GM18508 (cell line): ENCODE measurements at regions not wholly inside any gene's neighbourhood (a gene's known extent, or its start where the extent isn't known, plus 50 kb on each side); places are given as distances from the start of the nearest gene placed in this dataset.
"Not testable (repeated sequence)": the region's sequence is repeated elsewhere in the genome, so short reads cannot be mapped to it uniquely, and the experiment has no call there.

Experiments used
- ATAC-seq: cut with Tn5 transposase; IDR thresholded peaks from one replicate; pipeline ENCODE4 v1.9.1; 2021; ENCODE audit warnings: moderate number of reproducible peaks; ENCODE audit not compliant: insufficient read depth, unreplicated experiment

DNA sequence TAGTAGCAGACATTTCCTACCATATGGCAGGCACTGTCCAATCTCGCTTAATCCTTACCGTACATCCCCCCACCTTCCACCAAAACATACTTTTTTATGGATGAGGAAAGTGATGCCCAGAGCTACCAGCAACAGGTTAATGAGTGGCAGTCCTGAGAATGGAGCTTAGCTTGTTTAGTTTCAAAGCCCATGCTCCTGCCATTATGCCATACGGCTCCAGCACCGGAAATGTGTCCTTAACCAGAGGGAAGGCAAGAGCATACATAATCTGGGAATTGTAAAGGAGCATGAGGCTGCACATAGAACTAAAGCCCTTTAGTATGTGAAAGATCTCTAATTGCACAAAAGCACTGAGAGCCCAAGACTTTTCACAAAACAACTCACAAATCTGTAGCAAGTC, 155.9 kb upstream of the PHYHIPL start:
- ATAC-seq, result no peak

DNA sequence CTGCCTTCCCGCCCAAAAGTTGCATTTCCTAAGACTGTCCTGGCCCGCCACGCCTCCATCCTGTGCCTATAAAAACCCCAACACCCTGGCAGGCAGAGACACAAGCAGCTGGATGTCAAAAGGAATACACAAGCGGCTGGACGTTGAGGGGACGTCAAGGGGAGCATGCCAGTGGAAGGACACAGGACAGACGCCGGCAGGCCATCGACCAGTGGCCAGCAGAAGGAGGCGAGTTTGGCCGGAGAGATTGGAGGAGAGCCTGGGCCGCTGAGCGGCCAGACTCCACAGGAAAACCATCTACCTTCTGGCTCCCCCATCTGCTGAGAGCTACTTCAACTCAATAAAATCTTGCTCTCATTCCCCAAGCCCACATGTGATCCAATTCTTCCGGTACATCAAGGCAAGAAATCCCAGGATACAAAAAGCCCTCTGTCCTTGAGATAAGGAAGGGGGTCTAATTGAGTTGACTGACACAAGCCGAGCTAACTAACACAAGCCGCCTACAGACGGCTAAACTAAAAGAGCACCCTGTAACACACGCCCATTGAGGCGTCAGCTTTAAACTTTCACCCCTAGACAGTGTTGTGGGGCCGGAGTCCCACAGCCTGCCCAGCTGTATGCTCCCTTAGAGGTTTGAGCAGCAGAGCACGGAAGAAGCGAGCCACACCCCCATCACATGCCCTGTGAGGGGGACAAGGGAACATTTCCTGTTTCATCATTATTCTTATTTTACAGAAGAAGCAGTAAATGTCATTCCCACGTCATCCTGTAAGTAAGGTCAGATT, 150.3 kb upstream of the PHYHIPL start:
- ATAC-seq, result no peak

DNA sequence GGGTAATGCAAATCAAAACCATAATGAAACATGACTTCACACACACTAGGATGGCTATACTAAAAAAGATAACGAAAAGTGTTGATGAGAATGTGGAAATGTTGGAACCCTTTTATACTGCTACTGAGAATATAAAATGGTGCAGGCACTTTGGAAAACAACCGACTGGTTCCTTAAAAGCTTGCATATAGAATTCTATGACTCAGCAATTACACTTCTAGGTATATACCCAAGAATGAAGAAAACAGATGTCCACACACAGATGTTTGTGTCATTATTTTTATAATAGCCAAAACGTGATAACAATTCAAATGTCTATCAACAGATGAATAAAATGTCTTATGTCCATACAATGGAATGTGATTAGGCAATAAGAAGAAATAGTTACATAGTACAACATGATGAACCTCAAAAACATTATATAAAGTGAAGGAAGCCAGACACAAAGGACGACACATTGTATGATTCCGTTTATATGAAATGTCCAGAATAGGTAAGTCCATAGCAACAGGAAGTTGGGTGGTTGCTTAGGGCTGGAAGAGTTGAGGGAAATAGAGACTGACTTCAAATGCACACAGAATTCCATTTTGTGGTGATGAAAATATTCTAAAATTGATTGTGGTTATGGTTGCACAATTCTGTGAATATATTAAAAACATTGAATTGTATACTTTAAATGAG, 148.3 kb upstream of the PHYHIPL start:
- no peak for ATAC-seq

DNA sequence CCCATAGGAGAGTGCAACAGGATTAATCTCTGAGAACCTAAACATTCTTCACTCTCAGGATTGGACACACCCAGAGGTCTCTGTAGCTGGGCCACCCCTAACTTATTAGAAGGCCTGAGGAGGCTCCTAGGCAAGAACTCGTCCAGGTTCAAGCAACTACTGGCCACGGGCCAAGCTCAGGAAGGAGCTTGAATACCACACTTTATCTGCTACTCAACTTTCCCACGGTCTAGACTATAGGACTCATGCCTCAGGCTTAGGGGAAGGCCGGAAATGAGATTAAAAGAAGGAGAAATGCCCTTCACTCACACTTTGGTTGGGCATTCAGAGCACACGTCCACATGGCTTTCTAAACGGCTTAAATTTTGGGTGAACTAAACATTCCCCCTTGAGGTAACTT, 142.8 kb upstream of the PHYHIPL start:
- no peak for ATAC-seq

DNA sequence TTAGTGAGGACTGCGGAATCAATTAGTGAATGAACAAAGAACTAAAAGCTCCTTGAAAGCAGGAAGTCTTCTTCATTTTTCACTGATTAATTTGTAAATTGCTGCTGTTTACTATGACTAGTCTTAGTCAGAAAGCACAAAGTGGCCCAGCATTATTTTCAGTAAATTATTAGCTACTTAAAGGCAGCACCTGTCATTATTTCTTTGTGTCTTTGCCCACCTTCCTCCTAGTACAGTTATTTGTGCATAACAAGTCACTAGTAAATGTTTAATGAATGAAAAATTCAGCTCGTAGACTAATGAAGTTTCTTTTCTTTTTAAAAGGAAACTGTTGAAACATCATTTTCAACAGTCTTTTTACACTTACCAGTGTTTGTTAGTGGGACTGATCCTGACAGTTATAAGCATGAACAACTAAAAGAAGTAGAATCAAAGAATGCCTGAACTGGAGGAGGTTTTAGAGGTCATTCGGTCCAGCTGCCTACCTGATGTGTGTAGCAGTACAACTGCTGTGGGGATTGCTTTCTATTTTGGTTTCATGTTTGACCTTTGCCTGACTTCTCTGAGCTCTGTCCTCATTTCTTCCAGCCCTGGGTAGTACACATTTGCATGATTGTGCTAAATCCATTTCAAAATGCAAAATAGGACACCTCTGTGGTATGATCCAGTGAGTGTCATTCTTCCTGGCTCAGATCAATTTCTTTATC, 140.0 kb upstream of the PHYHIPL start:
- peak; percentile 98 for ATAC-seq

DNA sequence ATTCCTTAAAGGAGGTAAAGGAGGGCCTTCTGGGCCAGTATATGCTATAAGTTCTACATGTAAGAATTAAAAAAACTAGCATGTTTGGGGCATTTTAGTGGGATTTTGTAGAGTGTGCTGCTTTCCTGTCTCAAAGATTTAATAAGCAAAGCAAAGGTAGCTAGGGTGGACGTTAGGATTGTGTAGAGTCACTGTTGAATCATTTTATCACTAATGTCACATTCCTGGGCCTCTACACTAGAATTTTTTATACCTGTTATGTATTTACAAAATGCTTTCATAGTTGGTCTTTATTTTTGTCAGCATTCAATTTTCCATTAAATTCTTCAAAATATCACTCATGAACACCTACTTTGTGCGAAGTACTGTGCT, 139.4 kb upstream of the PHYHIPL start:
- ATAC-seq, result no peak

DNA sequence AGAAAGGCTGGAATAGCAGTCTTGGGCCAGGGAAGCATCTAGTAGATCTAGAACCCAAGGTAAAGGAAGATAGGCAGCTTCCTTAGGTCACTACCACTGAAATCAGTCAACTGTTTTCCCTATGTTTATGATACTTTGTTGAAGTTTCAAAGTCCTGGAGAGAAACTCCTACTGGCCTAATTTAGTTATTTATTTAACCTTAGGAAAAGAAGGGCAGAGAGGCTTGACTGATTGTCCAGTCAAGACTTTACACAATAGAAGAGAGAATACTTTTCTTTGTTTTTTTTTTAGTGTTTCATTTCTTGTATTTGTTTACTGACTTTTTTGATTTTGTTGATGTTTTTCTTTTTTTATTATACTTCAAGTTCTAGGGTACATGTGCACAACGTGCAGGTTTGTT, 138.9 kb upstream of the PHYHIPL start:
- no peak for ATAC-seq

DNA sequence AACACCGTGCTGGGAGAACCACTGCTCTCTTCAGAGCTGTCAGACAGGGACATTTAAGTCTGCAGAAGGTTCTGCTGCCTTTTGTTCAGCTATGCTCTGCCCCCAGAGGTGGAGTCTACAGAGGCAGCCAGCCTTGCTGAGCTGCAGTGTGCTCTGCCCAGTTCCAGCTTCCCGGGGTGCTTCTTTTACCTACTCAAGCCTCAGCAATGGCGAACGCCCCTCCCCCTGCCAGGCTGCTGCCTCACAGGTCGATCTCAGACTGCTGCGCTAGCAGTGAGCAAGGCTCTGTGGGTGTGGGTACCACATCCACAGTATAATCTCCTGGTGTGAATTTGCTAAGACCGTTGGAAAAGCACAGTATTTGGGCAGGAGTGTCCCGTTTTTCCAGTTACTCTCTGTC, 133.1 kb upstream of the PHYHIPL start:
- ATAC-seq, result not testable (repeated sequence)

DNA sequence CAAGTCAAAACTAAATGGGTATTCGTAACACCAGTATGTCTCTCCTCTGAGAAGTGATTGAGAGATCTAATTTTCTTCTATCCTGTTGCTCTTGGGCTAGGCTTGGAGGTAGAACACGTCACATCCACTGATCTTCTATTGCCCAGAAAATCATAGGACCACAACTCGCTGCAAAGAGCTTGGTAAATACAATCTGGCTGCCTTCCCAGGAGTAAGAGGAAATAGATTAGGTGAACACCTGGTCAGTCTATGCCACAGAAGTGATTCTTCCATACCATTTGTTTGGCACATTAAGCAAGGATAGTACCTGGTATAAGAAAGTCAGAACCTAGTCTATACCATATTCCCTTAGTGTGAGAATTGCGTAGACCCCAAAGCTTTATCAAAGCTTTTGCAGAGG, 129.3 kb upstream of the PHYHIPL start:
- no peak for ATAC-seq

DNA sequence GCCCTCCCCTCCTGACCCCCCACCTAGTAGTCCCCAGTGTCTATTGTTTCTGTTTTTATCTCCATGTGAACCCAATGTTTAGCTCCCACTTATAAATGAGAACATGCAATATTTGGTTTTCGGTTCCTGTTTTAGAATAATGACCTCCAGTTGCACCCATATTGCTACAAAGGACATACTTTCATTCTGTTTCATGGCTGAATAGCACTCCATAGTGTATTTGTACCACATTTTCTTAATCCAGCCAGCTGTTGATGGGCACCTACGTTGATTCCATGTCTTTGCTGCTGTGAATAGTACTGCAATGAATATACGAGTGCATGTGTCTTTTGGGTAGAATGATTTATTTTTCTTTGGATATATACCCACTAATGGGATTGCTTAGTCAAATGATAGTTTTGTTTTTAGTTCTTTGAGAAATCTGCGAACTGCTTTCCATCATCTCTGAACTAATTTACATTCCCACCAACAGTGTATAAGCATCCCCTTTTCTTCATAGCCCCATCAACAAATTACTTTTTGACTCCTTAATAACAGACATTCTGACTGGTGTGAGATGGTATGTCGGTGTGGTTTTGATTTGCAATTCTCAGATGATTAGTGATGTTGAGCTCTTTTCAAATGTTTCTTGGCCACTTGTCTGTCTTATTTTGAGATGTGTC, 128.4 kb upstream of the PHYHIPL start:
- ATAC-seq, result peak; percentile 96

DNA sequence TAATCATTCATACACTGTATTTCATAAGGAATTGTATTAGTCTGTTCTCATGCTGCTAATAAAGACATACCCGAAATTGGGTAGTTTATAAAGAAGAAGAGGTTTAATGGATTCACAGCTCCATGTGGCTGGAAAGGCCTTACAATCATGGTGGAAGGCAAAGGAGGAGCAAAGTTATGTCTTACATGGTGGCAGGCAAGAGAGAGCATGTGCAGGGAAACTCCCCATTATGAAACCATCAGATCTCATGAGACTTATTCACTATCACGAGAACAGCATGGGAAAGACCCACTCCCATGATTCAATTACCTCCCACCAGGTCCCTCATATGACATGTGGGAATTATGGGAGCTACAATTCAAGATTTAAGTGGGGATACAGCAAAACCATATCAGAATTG, 122.9 kb upstream of the PHYHIPL start:
- ATAC-seq, result not testable (repeated sequence)

DNA sequence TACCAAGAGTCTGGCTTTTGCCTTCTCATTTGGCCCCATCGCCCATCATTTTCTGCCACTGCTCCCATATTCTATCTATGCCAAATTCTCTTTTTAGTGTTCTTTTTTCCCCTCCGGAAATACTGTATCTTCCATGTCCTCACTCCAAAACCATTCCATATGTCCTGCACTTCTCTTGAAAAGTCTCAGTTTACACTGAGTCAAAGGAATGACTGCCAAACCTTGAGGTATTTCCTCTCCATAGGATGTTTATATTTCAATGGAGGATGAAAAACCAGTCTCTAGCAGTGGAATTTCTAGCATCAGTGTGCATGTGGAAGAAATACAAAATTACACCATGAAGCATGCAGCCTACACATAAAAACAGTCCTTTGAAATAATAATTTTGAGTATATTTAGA, 121.4 kb upstream of the PHYHIPL start:
- ATAC-seq, result no peak

DNA sequence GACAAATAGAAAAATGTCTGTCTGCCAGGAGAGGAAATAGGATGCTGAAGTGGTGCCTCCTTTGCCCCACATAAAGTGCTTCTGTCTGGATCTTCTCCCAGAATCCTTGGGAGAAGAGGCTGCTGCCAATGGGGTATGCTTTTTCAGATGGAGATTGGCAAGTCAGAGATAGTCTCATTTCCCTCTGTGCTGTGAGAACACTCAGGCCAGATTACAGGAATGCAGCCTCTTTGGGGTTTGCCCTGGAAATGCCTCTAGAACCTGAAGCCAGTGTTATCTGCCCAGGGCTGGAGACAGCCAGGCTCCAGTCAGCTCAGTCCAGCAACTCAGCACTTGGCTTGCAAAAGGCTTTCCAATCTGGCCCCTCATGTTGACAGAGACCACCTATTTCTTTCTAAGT, 119.1 kb upstream of the PHYHIPL start:
- ATAC-seq, result no peak

DNA sequence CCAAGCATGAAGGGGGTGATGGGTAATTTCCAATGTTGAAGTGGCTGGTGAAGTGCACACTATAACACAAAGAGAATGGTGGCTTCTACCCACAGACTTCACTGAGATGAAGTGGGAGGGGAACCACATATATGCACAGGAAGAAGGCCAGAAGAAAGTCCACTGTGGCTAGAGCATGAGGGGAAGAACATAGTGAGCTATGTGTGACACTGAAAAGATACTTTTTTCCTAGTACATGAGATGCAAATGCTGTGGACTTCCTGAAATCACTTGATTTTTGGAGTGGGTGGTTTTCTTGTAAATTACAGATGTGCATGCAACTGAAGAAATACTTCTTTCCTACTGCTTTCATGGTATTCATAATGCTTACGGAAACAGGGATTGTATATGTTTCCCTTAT, 115.6 kb upstream of the PHYHIPL start:
- ATAC-seq, result peak; percentile 75

DNA sequence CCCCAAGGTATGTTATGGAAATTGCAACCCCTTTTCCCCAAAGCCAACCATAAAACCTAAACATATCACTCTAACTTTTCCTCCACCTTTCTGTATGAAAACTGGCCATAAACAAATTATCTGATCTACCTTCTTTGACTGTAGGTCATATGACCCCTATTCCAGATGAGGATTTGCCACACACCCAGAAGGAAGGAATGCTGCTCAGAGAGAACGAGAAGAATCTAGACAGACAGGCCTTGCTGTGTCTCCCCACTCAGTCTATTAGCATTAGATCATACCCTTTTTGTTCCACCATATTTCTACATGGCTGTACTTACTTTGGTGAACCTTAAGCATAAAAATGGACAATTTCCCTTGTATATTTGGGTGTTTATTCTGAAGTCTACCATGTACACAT, 113.0 kb upstream of the PHYHIPL start:
- no peak for ATAC-seq

DNA sequence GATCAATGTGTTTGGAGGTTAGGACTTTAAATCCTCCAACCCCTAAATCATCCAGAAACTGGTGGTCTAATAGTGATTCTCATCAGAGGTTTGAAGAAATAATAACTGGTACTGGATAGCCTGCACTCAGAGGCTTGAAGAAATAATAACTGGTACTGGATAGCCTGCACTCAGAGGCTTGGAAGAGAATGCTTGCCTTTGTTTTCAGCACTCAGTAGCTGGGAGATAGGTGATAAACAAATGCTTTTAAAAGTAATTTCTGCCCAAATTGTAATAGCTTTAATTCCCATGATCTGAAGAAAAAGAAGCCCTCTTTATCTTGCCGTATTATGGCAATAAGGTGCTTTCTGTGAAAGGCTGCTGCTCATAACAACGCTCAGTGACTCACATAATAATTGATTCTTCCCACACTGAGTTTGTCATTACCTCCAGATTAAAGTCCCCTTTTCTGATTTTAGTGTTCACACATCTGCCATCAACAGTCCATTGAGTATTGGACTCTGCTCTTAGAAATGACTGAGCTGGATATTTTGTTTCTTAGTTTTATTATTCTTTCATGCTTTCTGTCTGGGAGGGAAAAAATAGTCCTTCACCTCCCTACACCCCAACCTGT, 112.3 kb upstream of the PHYHIPL start:
- no peak for ATAC-seq

DNA sequence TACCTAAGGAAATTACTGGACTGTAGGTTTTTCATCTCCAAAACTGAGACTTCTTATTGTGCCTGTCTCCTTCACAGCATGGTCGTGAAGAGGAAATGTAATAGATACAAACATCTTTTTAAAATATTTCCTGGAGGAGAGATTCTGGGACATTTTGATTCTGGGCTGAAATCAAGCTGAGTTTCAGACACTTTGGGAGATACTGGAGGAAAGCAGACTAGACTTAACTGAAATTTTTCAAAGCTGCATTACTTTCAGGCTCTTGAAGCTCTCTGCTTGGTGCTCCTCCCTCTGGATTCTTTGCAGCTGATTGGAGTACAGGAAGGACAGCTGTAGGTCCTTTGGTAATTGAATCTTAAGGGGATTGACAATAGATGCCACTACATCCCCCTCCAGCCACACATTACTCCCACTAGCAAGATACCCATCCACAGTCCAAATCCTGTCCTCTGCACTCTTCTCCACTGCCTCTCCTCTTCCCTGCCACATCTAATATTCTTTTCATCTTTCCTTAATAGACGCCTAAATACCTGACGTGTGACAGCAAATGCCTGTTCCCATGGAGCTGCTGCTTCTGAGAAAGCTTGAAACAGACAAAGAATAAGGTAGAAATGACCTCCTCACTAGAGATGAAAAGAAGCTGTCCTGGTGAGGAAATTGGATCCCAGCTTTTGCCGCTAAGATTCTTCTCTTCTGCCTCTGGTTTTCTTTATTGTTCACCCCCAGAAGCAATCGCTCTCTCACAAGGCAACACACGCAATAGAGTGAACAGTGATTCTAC, 111.5 kb upstream of the PHYHIPL start:
- no peak for ATAC-seq

DNA sequence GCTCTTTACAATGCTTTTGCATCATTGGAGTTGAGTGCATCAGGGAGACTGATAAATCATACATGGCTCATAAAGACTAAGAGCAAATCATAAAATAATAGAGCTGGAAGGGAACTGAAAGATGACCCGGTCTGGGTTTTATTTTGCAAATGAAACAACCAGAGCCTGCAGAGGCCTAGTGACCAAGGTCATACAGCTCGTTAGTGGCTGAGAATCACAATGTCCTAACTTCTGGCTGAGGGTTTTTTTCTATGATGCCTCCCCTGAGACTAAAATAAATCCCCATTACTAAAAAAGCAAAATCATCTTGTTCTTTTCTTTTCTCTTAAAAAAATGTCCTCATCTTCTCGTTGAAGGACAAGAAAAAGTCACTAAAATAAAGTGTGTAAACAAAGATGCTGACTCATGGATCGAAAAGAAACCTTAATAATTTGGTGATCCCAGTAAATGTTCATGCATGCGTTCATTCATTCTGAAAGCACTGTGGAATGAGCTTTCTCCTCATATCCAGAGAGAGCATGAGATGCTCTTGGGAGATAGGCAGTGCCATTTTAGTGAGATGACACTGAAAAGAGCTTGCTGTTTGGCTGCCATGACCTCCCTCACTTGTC, 107.8 kb upstream of the PHYHIPL start:
- ATAC-seq, result no peak

DNA sequence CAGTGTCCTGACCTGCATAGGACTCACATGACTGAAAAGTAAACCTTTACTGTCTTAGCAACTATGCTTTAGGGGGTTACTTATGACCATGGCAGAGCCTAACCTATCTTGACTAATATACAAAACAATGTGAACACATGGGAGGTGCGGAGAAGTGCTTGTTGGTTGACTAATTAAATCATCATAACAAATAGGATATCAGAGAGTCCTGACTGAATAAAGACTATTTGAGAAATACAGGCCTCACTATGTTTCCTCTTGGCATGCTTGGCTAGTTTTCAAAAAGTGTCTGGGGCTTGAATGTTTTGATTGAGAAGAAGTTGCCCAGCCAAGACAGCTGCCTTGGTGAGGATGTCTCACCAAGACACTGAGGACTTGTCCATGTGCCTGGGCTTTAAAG, 104.4 kb upstream of the PHYHIPL start:
- ATAC-seq, result no peak
